Mucosa of descending colon (tissue), 3 donors: ENCODE measurements at regions not wholly inside any gene's neighbourhood (a gene's known extent, or its start where the extent isn't known, plus 50 kb on each side); places are given as distances from the start of the nearest gene placed in this dataset.

ENCODE experiments used
- ATAC-seq: fragments of 200-7000 bp; cut with Tn5 transposase; one replicate; pipeline ENCODE4 v1.9.1; 2020; ENCODE audit warnings: mild to moderate bottlenecking, moderate library complexity
- DNase-seq, 3 donors: peaks; one replicate each; pipeline ENCODE4 v3.0.0-alpha.2; 2020
- H3K36me3 ChIP-seq: fragments of 200-600 bp; one replicate; pipeline ENCODE4 v1.8.0; 2021; ENCODE audit warnings: low read depth, mild to moderate bottlenecking
- H3K4me1 ChIP-seq: fragments of 200-600 bp; one replicate; pipeline ENCODE4 v1.8.0; 2021; ENCODE audit warnings: low read depth, mild to moderate bottlenecking
- H3K4me3 ChIP-seq: fragments of 200-600 bp; one replicate; pipeline ENCODE4 v1.8.0; 2021; ENCODE audit warnings: mild to moderate bottlenecking
- H3K9me3 ChIP-seq: fragments of 200-600 bp; one replicate; pipeline ENCODE4 v1.8.0; 2021; ENCODE audit warnings: mild to moderate bottlenecking
- CTCF ChIP-seq: fragments of 200-600 bp; IDR thresholded peaks from one replicate; pipeline ENCODE4 v1.8.0; 2022; ENCODE audit warnings: antibody characterized with exemption, mild to moderate bottlenecking
- intact Hi-C, 2 donors: fragments of 100-400 bp; cut with DNase I in 1 of 2; cut with micrococcal nuclease in 1 of 2; formaldehyde crosslinking; loops; one replicate each; pipeline versions ENCODE4 v1.11.0 to v1.11.1; 2022; cut with DNase I, micrococcal nuclease
- donor health status: DM: no; HTN: no; CAD: no; lungs with moderate emphysema.
- donor health status: DM: no; HTN: no; CAD: no.
- donor health status: DM: no; HTN: yes; CAD: no.

GRCh38 chr5:116785106-116785505, 210.5 kb upstream of the SEMA6A start:
- Histone ChIP-seq H3K36me3 (no peaks in the 10 kb centered on the region), H3K4me1 (no peaks in the 10 kb centered on the region), H3K4me3 (no peak overlapping the region), H3K9me3 (peaks cover 3% of the 10 kb centered on the region)
- intact Hi-C loops: no loop called here
- ATAC-seq (no peak), DNase-seq (no peak)
- TF ChIP-seq CTCF: no peak

- H3K4me3 ChIP-seq: no peak overlapping the region
- no peaks in the 10 kb centered on the region for H3K9me3 ChIP-seq
- TF ChIP-seq CTCF: no peak
- DNase-seq: no peak
- no peaks in the 10 kb centered on the region for H3K4me1 ChIP-seq
- H3K36me3 ChIP-seq: no peaks in the 10 kb centered on the region
- intact Hi-C loops: no loop called here
- ATAC-seq: no peak
Observed at GRCh38 chr5:116779846-116780245, 205.2 kb upstream of the SEMA6A start.

DNA sequence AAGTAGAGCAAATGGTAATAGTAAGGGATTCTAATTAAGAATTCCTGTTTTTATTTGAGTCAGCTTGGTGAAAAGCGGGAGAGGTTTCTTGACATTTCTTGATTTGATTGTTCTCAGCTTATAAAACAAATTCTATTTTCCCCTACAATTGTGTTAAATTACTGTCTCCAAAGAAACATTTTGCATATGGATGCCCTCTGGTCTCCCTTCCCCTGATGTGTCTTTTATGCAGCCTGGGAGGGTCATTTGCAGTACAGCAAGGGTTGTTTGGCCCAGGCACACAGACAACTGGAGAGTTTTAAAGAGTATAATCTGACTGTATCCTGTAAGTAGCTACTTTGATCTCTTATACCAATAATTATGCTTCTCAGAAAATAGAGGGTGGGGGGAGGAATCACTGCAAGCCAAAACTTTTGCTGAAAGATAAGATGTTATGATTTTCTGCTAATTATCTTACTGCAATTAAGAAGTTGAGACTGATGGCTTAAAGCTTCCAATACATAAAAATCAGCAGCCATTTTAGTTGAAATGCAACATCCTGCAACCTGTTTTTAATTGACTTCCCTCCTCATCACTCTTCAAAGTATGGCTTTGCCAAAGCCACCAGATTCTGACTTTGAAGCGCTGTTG, 204.1 kb upstream of the SEMA6A start:
- no peak for ATAC-seq
- Histone ChIP-seq H3K4me3 (no peak overlapping the region), H3K9me3 (no peaks in the 10 kb centered on the region), H3K4me1 (no peaks in the 10 kb centered on the region), H3K36me3 (no peaks in the 10 kb centered on the region)
- no peak for TF ChIP-seq CTCF
- intact Hi-C loops: no loop called here
- DNase-seq: no peak

DNA sequence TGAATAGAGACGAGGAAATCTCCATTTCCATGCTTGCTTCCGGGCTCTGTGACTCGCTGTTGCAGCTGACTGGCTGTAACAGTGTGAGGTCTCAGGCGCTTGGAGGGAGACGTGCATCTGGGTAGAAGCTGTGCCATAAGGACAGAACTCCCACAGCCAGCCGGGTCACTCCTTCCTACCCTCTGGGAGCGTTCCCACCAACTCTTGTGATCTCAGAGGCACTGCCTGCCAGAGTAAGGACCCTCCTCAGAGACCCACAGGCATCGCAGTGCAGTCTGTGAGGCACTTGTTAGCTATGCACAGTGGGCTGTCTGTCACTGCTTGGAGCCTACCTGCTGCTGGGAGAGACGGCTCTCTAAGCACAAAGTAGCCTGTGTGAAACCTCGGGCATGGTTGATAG, 203.4 kb upstream of the SEMA6A start:
- ATAC-seq (no peak), DNase-seq (no peak)
- no peak for TF ChIP-seq CTCF
- Histone ChIP-seq H3K4me1 (no peaks in the 10 kb centered on the region), H3K9me3 (no peaks in the 10 kb centered on the region), H3K4me3 (no peak overlapping the region), H3K36me3 (no peaks in the 10 kb centered on the region)
- intact Hi-C loops: no loop called here

DNA sequence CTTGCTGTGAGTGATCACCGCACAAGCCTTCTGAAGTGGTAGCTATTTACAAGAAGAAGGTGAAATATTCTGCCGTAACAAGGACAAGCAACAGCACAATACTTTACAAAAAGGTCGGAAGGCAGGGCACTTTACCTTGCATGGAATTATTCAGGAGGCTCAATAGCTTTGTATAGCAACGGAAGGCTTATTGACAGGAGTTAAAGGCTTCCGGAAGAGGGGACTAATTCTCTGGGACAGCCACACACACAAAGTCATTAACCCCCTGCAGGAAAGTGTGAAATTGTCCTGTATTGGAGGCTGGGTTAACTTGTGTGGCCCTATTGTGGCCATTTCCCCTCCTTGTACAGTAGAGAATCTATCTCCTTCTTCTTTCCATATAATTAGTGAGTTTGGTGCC, 199.3 kb upstream of the SEMA6A start:
- ATAC-seq (no peak), DNase-seq (no peak)
- no peaks in the 10 kb centered on the region for H3K36me3 ChIP-seq
- intact Hi-C loops: no loop called here
- no peaks in the 10 kb centered on the region for H3K4me1 ChIP-seq
- TF ChIP-seq CTCF: no peak
- no peaks in the 10 kb centered on the region for H3K9me3 ChIP-seq
- H3K4me3 ChIP-seq: no peak overlapping the region

GRCh38 chr5:116772806-116773205, 198.2 kb upstream of the SEMA6A start:
- no peak for ATAC-seq
- H3K4me3 ChIP-seq: no peak overlapping the region
- H3K36me3 ChIP-seq: no peaks in the 10 kb centered on the region
- no peaks in the 10 kb centered on the region for H3K4me1 ChIP-seq
- no peak for DNase-seq
- no peaks in the 10 kb centered on the region for H3K9me3 ChIP-seq
- no peak for TF ChIP-seq CTCF
- intact Hi-C loops: no loop called here
